HG03520 (cell line): ENCODE measurements at regions not wholly inside any gene's neighbourhood (a gene's known extent, or its start where the extent isn't known, plus 50 kb on each side); places are given as distances from the start of the nearest gene placed in this dataset.

Source experiments
- ATAC-seq: cut with Tn5 transposase; IDR thresholded peaks from one replicate; pipeline ENCODE4 v1.9.1; 2021; ENCODE audit warnings: mild to moderate bottlenecking, moderate library complexity; ENCODE audit not compliant: unreplicated experiment

DNA sequence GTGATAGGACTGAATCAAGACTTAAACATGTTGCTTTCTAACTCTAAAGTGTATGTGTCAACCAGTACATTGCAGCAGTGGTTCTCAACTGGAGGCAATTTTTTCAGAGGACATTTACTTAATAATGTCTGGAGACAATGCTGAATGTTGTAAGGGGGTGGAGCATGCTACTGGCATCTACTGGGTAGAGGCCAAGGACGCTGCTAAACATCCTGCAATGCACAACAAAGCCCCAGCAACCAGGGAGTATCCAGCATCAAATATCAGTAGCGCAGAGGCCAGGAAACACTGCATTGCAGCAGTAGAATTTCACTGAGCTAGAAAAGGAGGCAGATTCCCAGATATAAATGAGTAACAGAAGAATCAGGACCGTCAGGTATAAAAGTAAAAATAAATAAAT, 79.8 kb upstream of the GRM7 start:
- ATAC-seq, result no peak

DNA sequence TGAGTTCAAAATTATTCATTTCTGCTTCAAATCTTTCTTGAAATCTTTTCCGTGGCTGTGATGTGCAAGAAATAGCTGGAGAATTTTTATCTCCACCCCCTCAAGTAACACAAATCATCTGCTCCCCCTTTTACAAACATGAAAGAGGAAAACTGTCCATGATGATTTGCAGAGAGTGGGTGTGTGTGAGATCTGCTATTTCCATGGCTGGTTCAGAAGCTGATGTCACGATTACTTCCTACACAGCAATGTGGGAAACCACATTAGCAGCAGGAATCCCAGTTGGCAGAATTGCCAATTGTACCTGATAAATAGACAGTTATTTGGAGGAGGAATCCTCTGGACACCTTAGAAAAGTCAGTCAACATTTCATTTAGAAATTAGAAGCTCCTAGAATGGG, 75.2 kb upstream of the GRM7 start:
- no peak for ATAC-seq

DNA sequence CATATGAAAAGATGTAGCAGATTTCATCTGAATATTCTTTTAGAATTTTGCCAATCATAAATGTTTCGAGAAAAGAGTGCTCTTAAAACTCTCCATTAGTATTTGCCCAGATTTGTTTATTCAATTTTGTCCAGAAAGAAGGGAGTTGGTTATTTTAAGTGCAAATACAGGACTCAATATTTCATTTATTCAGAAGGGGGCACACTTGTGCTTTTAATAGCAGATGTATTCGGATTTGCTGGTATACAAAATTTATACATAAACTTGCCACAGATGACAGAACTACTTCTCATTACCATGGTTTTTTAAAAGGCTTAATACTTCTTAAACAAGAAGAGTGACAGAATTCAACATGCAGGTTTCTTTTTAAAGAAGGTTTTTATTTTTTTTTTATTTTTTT, 69.8 kb upstream of the GRM7 start:
- ATAC-seq, result no peak

DNA sequence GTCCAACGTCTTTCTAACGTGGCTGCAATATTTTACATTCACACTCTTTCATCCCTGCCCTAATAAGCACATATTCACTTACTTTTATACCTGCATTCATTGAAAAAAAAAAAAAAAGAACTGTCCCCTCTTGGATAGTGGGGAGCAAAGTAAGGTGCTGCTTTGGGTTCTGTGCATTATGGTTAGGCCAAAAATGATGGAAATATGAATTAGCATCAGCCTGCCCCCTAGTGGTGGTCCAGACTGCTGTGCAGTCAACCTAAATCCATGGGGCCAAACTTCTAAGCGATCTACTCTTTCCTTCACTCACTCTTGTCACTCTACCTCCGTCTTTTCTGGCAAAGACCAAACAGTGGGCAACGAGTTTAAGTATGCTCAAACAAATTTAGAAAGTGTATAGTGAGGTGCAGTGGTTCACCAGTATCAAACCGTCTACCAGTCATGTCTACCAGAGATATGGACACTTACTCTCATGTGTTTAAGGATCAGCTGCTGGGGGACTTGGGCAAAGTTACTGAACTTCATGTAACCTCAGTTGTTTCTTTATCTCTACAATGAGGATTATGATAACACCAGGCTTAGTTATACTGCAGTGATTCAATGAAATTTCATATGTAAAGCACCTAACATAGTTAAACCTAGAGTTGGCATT, 61.5 kb upstream of the GRM7 start:
- peak; percentile 86 for ATAC-seq

DNA sequence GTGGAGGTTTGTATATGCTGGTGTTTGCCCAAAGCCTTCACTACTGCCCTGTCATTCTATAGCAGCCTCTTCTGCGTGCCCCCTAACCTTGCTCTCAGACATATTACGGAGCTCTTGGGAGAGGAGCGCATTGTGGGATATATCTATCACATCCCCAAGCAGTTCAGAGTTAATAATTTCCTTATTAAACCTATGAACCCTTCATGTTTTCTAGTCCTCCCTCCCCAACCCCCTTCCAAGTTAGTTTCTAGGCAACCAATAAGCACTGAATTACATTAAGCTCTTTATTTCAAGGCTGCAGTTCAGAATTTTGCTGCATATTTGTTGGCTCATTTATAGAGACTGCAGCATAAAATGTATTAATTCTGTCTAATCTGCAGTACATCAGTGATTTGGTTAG, 57.3 kb upstream of the GRM7 start:
- ATAC-seq, result no peak

DNA sequence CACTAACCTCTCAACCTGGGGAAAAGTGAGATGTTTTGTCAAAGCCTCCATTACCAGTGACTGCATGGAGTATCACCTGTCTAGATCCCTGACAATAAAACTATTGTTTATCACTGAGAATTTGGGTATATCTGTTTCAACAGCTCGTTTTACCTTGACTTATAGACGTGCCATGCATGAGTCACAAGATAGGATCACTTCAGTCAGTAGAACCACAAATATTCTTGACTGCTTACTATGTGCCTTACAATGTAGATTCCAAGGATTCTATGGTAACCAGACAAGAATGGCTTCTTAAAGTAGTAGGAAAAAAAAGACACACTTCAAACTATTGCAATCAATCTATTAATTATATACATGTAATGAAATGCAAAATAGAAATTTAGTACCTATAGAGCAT, 55.7 kb upstream of the GRM7 start:
- no peak for ATAC-seq

DNA sequence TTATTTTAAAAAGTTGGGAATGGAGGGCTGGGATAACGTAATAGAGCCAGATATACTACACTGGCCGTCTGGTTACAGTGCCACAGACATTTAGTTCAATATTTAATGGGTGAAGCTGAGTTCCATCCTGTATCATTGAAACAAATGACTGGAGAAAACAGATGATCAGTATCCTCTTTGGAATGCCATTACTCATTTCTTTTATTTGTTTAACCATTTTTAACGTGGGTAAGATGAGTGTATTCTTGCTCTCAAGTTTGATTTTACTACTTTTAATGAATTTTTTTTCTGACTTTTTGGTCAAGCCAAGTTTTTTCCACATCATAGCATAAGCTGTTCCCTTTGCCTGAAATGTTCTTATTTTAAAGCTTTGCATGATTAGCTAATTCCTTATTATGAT, 53.9 kb upstream of the GRM7 start:
- ATAC-seq, result no peak

DNA sequence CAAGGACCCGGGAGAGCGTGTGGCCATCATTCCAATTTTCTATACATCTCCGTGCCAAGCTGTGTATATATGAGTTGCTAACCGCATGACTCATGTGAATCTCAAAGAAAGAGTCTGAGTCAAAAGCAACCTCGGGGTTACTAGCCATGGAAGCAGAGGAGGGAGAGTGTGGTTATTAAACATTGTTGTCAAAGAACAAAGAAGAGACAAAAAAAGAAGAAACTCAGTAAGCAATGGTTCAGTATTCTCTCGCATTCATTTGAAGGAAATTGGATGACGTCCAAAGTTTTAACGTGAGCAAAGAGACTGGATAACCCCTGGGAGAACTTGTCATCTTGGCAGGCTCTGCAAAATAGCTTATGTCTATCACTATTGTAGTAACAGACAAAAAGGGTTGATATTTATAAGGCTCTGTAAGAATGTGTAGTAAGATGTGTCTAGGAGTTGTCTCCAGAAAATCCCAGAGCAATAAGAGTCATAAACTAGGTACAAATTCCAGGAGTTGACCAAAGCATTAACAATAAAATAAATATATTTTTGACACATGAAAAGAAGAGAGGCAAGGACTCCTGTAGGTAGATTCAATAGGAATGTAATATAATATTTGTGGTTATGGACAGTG, 52.8 kb upstream of the GRM7 start:
- ATAC-seq, result no peak

DNA sequence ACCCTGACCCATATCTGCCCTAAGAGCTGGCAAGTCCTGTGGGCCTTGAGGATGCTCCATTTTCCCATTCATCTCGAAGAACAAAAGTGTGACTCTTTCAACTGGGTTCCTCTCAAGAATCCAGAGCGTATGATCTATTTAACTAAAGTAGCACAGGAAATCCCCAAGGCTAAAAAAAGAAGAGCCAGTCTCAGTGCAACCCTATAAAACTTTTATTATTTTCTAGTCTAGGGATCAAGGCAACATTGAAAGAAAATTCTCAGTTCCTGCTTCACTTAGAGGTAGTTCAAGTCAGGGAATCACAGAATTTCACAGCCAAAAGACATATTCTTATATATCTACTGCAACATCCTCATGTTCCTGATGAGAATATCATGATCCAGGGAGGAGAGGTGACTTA, 51.6 kb upstream of the GRM7 start:
- ATAC-seq, result no peak
